ENCODE measurements at regions not wholly inside any gene's neighbourhood (a gene's known extent, or its start where the extent isn't known, plus 50 kb on each side); places are given as distances from the start of the nearest gene placed in this dataset.

GRCh38 chr15:62809968-62810260, 232.6 kb upstream of the TPM1 start:
- TF ChIP-seq CTCF (optimal IDR thresholded peaks at IDR 0.05 in 1 of 3, IDR thresholded peaks at IDR 0.05 in 1 of 3, conservative IDR thresholded peaks at IDR 0.05 in 1 of 3; ENCODE audit: extremely low read depth in 1 of 3, insufficient read depth in 2 of 3, low read length in 3 of 3) (no peak), EZH2 (IDR thresholded peaks at IDR 0.05; ENCODE audit: low read length) (no peak)

All from keratinocyte (primary cell).